Neural progenitor cell (in vitro differentiated cells): ENCODE measurements at regions not wholly inside any gene's neighbourhood (a gene's known extent, or its start where the extent isn't known, plus 50 kb on each side); places are given as distances from the start of the nearest gene placed in this dataset.

Experiments used
- CTCF ChIP-seq: fragments of 200-600 bp; sonication (generic); IDR thresholded peaks from 2 replicates; pipeline ENCODE4 v1.5.1; 2017; ENCODE audit warnings: antibody characterized with exemption, mild to moderate bottlenecking
- EZH2 ChIP-seq: fragments of 200-600 bp; sonication (generic); IDR thresholded peaks from 2 replicates; pipeline ENCODE4 v1.6.1; 2017; ENCODE audit warnings: antibody characterized with exemption, mild to moderate bottlenecking, moderate library complexity

- TF ChIP-seq EZH2 (no peak), CTCF (no peak)
Observed at GRCh38 chr20:7458459-7458858, 481.8 kb downstream of the HAO1 start.
